Mesodermal cell (in vitro differentiated cells): ENCODE measurements at regions not wholly inside any gene's neighbourhood (a gene's known extent, or its start where the extent isn't known, plus 50 kb on each side); places are given as distances from the start of the nearest gene placed in this dataset.
"Not testable (repeated sequence)": the region's sequence is repeated elsewhere in the genome, so short reads cannot be mapped to it uniquely, and the experiment has no call there.

Experiments
- H3K27ac ChIP-seq: 2 replicates; pipeline ENCODE4 v1.7.0; 2013; ENCODE audit warnings: mild to moderate bottlenecking, low read depth, low read length, moderate library complexity; ENCODE audit not compliant: severe bottlenecking
- H3K36me3 ChIP-seq: 2 replicates; pipeline ENCODE4 v1.7.1; 2013; ENCODE audit warnings: mild to moderate bottlenecking, low read length, moderate library complexity; ENCODE audit not compliant: control insufficient read depth, insufficient read depth
- H3K4me1 ChIP-seq: one replicate; pipeline ENCODE4 v1.7.1; 2013; ENCODE audit warnings: mild to moderate bottlenecking, low read length; ENCODE audit not compliant: insufficient read depth, control insufficient read depth, poor library complexity, severe bottlenecking
- H3K4me3 ChIP-seq: 2 replicates; pipeline ENCODE4 v1.7.0; 2013; ENCODE audit warnings: low read length, control low read depth, mild to moderate bottlenecking; ENCODE audit not compliant: insufficient read depth, poor library complexity, severe bottlenecking; ENCODE audit errors: extremely low read depth
- H3K9me3 ChIP-seq: 2 replicates; pipeline ENCODE4 v1.7.1; 2013; ENCODE audit warnings: mild to moderate bottlenecking, low read length, moderate library complexity; ENCODE audit not compliant: control insufficient read depth
- WGBS, 2 experiments: methylation state at CpG; one replicate each; pipeline ENCODE4 v1.1.5; 2013; ENCODE audit warnings: missing lambda C conversion rate in 2 of 2; ENCODE audit not compliant: insufficient coverage in 2 of 2; 5-methylcytosine and 5-hydroxymethylcytosine counted together

DNA sequence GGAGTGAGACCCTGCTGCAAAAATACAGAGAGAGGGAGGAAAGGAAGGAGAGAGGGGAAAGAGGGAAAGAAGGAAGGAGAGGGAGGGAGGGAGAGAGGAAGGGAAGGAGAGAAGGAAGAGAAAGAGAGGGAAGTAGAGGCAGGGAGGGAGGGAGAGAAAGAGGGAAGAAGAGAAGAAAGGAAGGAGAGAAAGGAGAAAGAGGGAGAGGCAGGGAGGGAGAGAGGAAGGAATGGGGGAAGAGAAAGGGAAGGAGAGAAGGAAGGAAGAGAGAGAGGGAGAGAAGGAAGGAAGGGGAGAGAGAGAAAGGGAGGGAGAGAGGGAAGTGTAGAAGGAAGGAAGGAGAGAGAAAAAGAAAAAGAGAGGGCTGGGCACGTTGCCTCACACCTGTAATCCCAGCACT, 121.7 kb downstream of the TMEM130 start:
- no peaks in the 10 kb centered on the region for H3K9me3 ChIP-seq
- no peaks in the 10 kb centered on the region for H3K4me1 ChIP-seq
- no peaks in the 10 kb centered on the region for H3K36me3 ChIP-seq
- 80% methylated on average over 1 of the region's 1 CpG; no CpG with 5 or more reads in 1 of the 2 experiments for WGBS, 2 experiments
- H3K4me3 ChIP-seq: no peak overlapping the region
- H3K27ac ChIP-seq: no peak overlapping the region

DNA sequence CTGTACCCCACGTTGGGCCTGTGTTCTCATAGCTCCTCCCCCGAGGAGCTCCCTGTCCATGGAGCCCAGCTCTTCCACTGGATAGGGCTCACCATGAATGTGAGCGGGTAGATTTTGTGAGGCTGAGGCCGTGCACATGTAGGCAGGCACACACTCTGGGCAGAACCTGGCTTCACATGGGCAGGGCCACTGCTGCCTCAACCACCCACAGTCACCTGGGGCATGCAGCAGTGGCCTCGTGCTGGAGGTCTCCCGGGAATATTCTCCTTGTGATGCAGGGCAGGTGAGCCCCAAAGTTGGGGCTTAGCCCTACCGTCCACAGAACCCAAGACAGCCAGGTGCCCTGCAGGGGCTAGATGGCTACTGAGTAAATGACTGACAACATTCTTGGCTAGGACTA, 116.6 kb downstream of the TMEM130 start:
- no peak overlapping the region for H3K27ac ChIP-seq
- no peak overlapping the region for H3K4me3 ChIP-seq
- H3K9me3 ChIP-seq: no peaks in the 10 kb centered on the region
- H3K4me1 ChIP-seq: no peaks in the 10 kb centered on the region
- no peaks in the 10 kb centered on the region for H3K36me3 ChIP-seq
- WGBS, 2 experiments: 87 to 90% methylated on average over 5 to 6 of the region's 7 CpGs

DNA sequence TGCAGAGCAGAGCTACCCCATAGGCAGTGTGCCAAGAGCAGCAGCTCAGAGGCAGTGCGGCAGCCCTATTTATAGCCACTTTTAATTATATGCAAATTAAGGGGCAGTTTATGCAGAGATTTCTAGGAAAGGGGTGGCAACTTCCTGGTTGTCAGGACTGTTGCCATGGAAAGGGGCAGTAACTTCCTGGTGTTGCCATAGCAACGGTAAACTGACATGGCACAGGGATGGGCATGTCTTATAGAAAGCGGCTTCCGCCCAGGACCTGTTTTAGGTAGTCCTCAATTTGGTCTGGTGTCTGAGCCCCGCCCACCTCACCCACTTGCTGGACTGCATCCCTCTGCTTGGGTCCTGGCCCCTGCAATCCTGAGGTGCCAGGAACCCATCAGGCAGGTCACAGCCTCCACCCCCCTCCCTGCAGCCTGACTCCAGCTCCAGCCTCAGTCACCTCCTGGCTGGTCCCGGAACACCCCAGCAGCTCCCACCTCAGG, 115.8 kb downstream of the TMEM130 start:
- no peaks in the 10 kb centered on the region for H3K4me1 ChIP-seq
- no peaks in the 10 kb centered on the region for H3K36me3 ChIP-seq
- 87 to 91% methylated on average over 5 of the region's 6 CpGs for WGBS, 2 experiments
- H3K4me3 ChIP-seq: no peak overlapping the region
- no peaks in the 10 kb centered on the region for H3K9me3 ChIP-seq
- no peak overlapping the region for H3K27ac ChIP-seq

DNA sequence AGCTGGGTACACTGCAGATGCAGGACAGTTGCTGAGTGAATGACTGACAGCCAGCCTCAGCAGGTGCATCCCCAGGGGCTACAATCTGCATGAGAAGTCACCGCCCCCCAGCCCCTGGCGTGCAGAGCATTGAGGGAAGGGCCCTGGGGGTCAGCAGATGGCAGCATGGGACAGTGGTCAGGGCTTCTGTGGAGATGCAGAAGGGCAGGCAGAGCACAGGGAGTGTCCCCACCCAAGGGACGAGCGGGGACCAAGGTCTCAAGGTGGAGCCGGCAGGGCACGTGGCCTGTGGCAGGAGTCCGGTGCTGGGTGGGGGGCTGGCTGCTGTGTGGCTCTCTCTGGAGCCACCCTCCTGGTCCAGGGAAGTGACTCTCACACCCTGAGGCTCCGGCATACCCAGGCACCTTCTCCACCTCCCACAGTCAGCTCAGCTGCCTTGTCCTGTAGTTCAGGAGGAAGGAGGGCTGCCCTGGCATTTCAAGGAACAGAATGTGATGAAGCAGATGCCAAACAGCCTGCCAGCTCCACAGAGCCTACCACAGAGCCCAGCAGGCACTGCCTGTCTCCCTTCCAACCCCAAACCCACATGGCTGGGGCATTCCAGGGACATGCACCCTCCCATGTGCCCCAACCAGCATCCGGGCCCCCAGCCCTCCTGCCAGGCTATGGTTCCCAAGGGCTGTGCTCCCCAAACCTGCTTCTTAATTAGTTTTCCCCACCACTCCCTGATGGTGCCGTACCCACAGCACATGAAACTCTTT, 114.5 kb downstream of the TMEM130 start:
- no peaks in the 10 kb centered on the region for H3K9me3 ChIP-seq
- no peaks in the 10 kb centered on the region for H3K36me3 ChIP-seq
- H3K4me3 ChIP-seq: no peak overlapping the region
- 68 to 74% methylated on average over 2 to 9 of the region's 10 CpGs for WGBS, 2 experiments
- H3K27ac ChIP-seq: no peak overlapping the region
- H3K4me1 ChIP-seq: no peaks in the 10 kb centered on the region

DNA sequence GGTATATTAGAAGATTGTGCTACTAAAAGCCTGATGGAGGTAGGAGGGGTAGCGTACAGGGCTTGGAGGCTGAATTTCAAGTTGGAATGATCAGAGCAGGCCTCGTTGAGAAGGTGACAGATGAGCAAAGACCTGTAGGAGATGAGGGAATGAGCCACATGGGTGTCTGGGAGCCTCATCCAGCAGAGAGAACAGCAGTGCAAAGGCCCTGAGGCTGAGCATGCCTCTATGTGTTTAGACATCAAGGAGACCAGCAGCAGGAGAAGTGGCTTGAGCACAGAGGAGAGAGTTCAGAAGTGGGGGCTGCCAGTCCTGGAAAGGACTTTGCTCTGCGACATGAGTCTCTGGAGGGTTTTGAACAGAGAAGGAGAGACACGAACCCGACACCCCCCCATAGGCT, 111.7 kb downstream of the TMEM130 start:
- H3K4me1 ChIP-seq: peaks cover 4% of the 10 kb centered on the region
- WGBS, 2 experiments: 85 to 86% methylated on average over 3 to 5 of the region's 5 CpGs
- H3K36me3 ChIP-seq: no peaks in the 10 kb centered on the region
- no peaks in the 10 kb centered on the region for H3K9me3 ChIP-seq
- no peak overlapping the region for H3K4me3 ChIP-seq
- H3K27ac ChIP-seq: no peak overlapping the region

DNA sequence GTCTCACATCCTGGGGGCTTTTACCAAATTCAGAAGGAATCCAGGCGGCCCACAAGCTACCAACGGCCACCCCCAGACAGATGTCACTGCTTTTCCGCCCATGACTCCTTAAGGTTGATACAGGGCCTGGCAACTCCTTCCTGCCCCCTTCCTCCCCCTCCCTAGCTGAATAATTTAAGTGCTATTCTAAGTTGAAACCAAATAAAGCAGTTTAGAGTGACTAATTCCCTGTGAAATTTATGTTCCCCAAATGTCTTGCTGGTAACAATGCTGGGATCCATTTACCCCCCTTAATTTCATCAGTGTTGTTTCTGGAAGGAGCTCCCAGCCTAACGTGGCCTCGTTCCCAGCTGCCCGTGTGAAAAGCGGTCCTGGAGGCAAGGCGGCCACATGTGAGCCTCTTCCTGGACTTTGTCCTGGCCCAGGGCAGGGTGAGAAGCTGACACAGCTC, 109.6 kb downstream of the TMEM130 start:
- H3K9me3 ChIP-seq: no peaks in the 10 kb centered on the region
- H3K4me3 ChIP-seq: no peak overlapping the region
- H3K4me1 ChIP-seq: peaks cover 4% of the 10 kb centered on the region
- no peak overlapping the region for H3K27ac ChIP-seq
- 92 to 96% methylated on average over 7 of the region's 8 CpGs for WGBS, 2 experiments
- H3K36me3 ChIP-seq: no peaks in the 10 kb centered on the region

DNA sequence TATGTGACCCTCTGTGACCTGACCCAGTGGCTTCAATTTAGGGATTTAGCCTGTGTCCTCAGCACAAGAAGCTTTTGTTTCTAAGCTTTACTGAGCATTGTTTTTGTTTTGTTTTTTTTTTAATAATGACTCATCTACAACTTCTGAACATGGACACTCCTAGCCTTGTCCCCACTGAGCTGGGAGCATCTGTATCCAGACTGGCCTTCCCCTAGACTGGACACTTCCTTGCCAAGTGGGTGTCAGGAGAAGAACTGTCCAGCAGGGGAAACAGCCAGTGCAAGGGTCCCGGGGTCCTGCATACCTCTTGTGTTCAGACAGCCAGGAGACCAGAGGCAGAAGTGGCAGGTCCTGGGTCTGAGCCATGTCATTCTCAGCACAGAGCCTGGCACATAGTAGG, 108.6 kb downstream of the TMEM130 start:
- Histone ChIP-seq H3K36me3 (no peaks in the 10 kb centered on the region), H3K9me3 (no peaks in the 10 kb centered on the region), H3K4me3 (no peak overlapping the region), H3K27ac (no peak overlapping the region), H3K4me1 (peaks cover 4% of the 10 kb centered on the region)
- WGBS, 2 experiments: 85 to 88% methylated on average over 1 of the region's 1 CpG

DNA sequence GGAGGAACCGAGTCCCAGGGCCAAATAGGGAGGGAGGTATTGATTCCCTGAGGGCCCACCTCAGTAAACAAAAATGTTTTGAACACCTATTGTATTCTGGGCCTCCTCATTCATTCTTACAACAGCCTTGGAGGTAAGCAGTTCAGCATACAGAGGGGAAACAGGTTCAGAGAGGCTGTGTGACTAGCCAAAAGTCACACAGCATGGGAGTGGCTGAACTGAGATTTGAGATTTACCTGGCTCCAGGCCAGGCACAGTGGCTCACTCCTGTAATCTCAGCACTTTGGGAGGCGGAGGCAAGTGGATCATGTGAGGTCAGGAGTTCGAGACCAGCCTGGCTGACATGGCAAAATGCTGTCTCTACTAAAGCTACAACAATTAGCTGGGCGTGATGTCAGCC, 107.2 kb downstream of the TMEM130 start:
- 60 to 77% methylated on average over 1 to 3 of the region's 4 CpGs for WGBS, 2 experiments
- H3K4me3 ChIP-seq: no peak overlapping the region
- no peaks in the 10 kb centered on the region for H3K36me3 ChIP-seq
- no peaks in the 10 kb centered on the region for H3K9me3 ChIP-seq
- H3K27ac ChIP-seq: no peak overlapping the region
- H3K4me1 ChIP-seq: peaks cover 4% of the 10 kb centered on the region

DNA sequence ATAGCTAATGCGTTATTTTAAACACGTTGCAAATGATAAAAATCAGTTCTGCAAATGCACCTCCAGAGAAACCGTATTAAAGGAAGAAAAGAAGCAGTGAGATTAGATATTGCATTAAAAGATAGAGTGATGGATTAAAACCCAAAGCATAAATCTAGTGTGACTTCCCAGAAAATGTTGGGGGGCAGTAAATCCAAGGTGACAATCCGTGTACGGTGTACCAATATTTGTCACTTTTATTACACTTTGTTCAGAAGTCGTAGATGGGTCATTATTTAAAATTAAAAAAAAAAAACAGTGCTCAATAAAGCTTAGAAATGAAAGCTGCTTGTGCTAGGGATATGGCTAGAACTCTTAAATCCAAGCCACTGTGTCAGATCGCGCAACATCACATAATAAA, 106.4 kb downstream of the TMEM130 start:
- Histone ChIP-seq H3K36me3 (no peaks in the 10 kb centered on the region), H3K27ac (no peak overlapping the region), H3K4me3 (no peak overlapping the region), H3K9me3 (no peaks in the 10 kb centered on the region), H3K4me1 (peaks cover 4% of the 10 kb centered on the region)
- 98 to 100% methylated on average over 1 to 5 of the region's 8 CpGs for WGBS, 2 experiments

DNA sequence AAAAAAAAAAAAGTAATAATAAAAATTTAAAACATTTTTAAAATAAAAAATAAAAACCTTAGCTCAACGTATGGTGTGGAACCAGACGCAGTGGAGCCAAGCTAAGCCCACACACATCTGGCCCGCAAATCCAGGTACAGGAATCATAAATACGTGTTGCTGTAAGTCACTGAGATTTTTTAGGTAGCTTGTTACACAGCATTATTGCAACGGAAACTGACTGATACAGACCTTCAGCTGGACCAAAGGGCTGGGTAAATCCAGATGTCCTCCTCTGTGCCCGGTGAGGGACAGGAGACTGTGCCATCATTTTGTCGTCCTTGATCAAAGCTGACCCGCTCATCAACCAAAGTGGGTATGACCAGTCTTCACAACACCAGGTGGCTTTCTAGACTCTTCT, 104.9 kb downstream of the TMEM130 start:
- Histone ChIP-seq H3K36me3 (no peaks in the 10 kb centered on the region), H3K9me3 (no peaks in the 10 kb centered on the region), H3K4me3 (no peak overlapping the region), H3K27ac (no peak overlapping the region), H3K4me1 (peaks cover 4% of the 10 kb centered on the region)
- 77 to 88% methylated on average over 6 to 8 of the region's 8 CpGs for WGBS, 2 experiments

DNA sequence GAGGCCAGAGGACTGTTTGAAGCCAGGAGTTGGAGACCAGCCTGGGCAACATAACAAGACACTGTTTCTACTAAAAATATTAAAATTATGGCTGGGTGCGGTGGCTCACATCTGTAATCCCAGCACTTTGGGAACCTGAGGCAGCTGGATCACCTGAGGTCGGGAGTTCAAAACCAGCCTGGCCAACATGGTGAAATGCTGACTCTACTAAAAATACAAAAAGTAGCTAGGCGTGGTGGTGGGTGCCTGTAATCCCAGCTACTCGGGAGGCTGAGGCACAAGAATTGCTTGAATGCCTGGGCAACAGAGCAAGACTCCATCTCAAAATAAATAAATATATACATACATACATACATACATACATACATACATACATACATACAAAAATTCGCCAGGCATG, 99.7 kb downstream of the TMEM130 start:
- not testable (repeated sequence) for H3K4me3 ChIP-seq, H3K27ac ChIP-seq, H3K9me3 ChIP-seq, H3K36me3 ChIP-seq, H3K4me1 ChIP-seq
- 87 to 89% methylated on average over 5 of the region's 5 CpGs for WGBS, 2 experiments
